GM23338 (cell line): ENCODE measurements at regions not wholly inside any gene's neighbourhood (a gene's known extent, or its start where the extent isn't known, plus 50 kb on each side); places are given as distances from the start of the nearest gene placed in this dataset.

ENCODE experiments used
- CREB1 ChIP-seq: fragments of 250-450 bp; sonication (Bioruptor Pico); IDR thresholded peaks from 2 replicates; pipeline ENCODE4 v1.5.0; 2020; ENCODE audit warnings: low read depth, mild to moderate bottlenecking, moderate library complexity
- CTCF ChIP-seq, 2 experiments: fragments of 200-600 bp in 1 of 2; sonication (generic) in 1 of 2; conservative IDR thresholded peaks; 2 replicates each; pipeline versions ENCODE4 v1.5.1 to v1.6.1; 2016 to 2017; ENCODE audit warnings: antibody characterized with exemption in 2 of 2, low read depth in 2 of 2, mild to moderate bottlenecking in 2 of 2, moderate library complexity in 1 of 2
- ETS1 ChIP-seq: IDR thresholded peaks from 2 replicates; pipeline ENCODE4 v1.6.1; 2016; ENCODE audit warnings: antibody characterized with exemption
- EZH2 ChIP-seq: fragments of 200-600 bp; sonication (generic); IDR thresholded peaks from one replicate; pipeline ENCODE4 v1.8.0; 2017; ENCODE audit warnings: antibody characterized with exemption, mild to moderate bottlenecking, low read depth; ENCODE audit not compliant: unreplicated experiment
- EZH2phosphoT487 ChIP-seq: fragments of 200-600 bp; sonication (generic); IDR thresholded peaks from one replicate; pipeline ENCODE4 v1.8.1; 2018; ENCODE audit warnings: antibody characterized with exemption; ENCODE audit not compliant: unreplicated experiment
- JUNB ChIP-seq: IDR thresholded peaks from one replicate; pipeline ENCODE4 v1.6.1; 2016; ENCODE audit warnings: antibody characterized with exemption; ENCODE audit not compliant: unreplicated experiment
- NANOG ChIP-seq: IDR thresholded peaks from 2 replicates; pipeline ENCODE4 v1.6.1; 2016; ENCODE audit warnings: antibody characterized with exemption, borderline replicate concordance
- POLR2AphosphoS5 ChIP-seq: IDR thresholded peaks from 2 replicates; pipeline ENCODE4 v1.6.1; 2016; ENCODE audit warnings: antibody characterized with exemption, low read depth
- STAT1 ChIP-seq: IDR thresholded peaks from one replicate; pipeline ENCODE4 v1.6.1; 2016; ENCODE audit warnings: antibody characterized with exemption; ENCODE audit not compliant: unreplicated experiment
- ZNF114 ChIP-seq: fragments of 250-450 bp; sonication (Bioruptor Pico); IDR thresholded peaks from 2 replicates; pipeline ENCODE4 v1.5.0; 2020; ENCODE audit warnings: mild to moderate bottlenecking, moderate library complexity
- TF ChIP-seq, protein P1 (sequence below): IDR thresholded peaks from one replicate; pipeline ENCODE4 v1.6.1; 2018; ENCODE audit warnings: antibody characterized with exemption; ENCODE audit not compliant: unreplicated experiment
- TF ChIP-seq, protein P2 (sequence below): fragments of 250-450 bp; sonication (Bioruptor Pico); IDR thresholded peaks from 2 replicates; pipeline ENCODE4 v1.5.0; 2020; ENCODE audit warnings: mild to moderate bottlenecking, moderate library complexity

DNA sequence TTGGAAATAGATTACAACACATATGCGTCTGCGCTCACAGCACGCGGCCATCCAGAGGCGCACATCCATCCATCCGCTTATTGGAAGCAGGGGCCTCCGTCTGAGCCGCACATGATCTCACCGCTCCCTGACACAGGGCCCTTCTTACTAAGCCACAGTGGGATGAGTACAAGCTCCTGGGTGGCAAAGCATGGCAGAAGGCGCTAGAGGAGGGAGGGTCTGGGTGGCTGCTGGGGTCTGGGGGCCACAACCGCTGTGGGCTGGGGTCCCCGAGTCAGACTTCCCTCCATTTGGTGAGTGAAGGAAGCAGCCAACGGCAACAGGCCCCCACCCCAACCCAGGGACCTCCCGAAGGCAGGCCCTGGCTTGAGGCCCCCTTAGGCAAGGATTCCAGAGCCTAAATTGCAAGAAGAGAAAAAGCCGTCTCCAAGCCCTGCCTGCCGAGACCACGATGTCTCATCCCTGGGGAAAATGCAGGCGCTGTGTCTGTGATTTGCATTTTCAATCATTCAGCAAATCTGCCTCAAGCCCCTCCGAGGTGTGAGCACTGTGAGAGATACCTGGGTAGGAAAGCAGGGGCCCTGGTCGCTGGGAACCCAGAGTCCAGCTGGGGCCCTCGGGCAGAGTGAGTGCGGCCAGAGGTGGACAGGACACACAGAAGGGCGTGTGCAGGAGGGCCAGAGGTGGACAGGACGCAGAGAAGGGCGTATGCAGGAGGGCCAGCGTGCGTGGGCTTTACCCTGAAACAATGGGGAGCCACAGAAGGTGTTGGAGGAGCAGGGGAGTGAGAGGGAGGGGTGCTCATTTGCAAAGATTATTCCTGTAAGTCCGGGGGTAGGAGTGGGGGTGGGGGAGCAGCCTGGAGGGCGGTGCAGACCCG is 135.7 kb downstream of the OLFM1 start:
- TF ChIP-seq CTCF (conservative IDR thresholded peaks at IDR 0.05; ENCODE audit: low read depth in 2 of 2) (no peak), POLR2AphosphoS5 (no peak), NANOG (no peak), EZH2 (no peak), CREB1 (CRISPR knock-in tag) (no peak), EZH2phosphoT487 (no peak), JUNB (no peak), STAT1 (no peak), ETS1 (no peak), ZNF114 (no peak)
- TF ChIP-seq, protein P1, sequence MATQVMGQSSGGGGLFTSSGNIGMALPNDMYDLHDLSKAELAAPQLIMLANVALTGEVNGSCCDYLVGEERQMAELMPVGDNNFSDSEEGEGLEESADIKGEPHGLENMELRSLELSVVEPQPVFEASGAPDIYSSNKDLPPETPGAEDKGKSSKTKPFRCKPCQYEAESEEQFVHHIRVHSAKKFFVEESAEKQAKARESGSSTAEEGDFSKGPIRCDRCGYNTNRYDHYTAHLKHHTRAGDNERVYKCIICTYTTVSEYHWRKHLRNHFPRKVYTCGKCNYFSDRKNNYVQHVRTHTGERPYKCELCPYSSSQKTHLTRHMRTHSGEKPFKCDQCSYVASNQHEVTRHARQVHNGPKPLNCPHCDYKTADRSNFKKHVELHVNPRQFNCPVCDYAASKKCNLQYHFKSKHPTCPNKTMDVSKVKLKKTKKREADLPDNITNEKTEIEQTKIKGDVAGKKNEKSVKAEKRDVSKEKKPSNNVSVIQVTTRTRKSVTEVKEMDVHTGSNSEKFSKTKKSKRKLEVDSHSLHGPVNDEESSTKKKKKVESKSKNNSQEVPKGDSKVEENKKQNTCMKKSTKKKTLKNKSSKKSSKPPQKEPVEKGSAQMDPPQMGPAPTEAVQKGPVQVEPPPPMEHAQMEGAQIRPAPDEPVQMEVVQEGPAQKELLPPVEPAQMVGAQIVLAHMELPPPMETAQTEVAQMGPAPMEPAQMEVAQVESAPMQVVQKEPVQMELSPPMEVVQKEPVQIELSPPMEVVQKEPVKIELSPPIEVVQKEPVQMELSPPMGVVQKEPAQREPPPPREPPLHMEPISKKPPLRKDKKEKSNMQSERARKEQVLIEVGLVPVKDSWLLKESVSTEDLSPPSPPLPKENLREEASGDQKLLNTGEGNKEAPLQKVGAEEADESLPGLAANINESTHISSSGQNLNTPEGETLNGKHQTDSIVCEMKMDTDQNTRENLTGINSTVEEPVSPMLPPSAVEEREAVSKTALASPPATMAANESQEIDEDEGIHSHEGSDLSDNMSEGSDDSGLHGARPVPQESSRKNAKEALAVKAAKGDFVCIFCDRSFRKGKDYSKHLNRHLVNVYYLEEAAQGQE: no peak
- TF ChIP-seq, protein P2, sequence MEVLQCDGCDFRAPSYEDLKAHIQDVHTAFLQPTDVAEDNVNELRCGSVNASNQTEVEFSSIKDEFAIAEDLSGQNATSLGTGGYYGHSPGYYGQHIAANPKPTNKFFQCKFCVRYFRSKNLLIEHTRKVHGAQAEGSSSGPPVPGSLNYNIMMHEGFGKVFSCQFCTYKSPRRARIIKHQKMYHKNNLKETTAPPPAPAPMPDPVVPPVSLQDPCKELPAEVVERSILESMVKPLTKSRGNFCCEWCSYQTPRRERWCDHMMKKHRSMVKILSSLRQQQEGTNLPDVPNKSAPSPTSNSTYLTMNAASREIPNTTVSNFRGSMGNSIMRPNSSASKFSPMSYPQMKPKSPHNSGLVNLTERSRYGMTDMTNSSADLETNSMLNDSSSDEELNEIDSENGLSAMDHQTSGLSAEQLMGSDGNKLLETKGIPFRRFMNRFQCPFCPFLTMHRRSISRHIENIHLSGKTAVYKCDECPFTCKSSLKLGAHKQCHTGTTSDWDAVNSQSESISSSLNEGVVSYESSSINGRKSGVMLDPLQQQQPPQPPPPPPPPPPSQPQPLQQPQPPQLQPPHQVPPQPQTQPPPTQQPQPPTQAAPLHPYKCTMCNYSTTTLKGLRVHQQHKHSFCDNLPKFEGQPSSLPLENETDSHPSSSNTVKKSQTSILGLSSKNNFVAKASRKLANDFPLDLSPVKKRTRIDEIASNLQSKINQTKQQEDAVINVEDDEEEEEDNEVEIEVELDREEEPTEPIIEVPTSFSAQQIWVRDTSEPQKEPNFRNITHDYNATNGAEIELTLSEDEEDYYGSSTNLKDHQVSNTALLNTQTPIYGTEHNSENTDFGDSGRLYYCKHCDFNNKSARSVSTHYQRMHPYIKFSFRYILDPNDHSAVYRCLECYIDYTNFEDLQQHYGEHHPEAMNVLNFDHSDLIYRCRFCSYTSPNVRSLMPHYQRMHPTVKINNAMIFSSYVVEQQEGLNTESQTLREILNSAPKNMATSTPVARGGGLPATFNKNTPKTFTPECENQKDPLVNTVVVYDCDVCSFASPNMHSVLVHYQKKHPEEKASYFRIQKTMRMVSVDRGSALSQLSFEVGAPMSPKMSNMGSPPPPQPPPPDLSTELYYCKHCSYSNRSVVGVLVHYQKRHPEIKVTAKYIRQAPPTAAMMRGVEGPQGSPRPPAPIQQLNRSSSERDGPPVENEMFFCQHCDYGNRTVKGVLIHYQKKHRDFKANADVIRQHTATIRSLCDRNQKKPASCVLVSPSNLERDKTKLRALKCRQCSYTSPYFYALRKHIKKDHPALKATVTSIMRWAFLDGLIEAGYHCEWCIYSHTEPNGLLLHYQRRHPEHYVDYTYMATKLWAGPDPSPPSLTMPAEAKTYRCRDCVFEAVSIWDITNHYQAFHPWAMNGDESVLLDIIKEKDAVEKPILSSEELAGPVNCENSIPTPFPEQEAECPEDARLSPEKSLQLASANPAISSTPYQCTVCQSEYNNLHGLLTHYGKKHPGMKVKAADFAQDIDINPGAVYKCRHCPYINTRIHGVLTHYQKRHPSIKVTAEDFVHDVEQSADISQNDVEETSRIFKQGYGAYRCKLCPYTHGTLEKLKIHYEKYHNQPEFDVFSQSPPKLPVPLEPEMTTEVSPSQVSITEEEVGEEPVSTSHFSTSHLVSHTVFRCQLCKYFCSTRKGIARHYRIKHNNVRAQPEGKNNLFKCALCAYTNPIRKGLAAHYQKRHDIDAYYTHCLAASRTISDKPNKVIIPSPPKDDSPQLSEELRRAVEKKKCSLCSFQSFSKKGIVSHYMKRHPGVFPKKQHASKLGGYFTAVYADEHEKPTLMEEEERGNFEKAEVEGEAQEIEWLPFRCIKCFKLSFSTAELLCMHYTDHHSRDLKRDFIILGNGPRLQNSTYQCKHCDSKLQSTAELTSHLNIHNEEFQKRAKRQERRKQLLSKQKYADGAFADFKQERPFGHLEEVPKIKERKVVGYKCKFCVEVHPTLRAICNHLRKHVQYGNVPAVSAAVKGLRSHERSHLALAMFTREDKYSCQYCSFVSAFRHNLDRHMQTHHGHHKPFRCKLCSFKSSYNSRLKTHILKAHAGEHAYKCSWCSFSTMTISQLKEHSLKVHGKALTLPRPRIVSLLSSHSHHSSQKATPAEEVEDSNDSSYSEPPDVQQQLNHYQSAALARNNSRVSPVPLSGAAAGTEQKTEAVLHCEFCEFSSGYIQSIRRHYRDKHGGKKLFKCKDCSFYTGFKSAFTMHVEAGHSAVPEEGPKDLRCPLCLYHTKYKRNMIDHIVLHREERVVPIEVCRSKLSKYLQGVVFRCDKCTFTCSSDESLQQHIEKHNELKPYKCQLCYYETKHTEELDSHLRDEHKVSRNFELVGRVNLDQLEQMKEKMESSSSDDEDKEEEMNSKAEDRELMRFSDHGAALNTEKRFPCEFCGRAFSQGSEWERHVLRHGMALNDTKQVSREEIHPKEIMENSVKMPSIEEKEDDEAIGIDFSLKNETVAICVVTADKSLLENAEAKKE (CRISPR knock-in tag): no peak
